ENCODE measurements at regions not wholly inside any gene's neighbourhood (a gene's known extent, or its start where the extent isn't known, plus 50 kb on each side); places are given as distances from the start of the nearest gene placed in this dataset.

- FAIRE-seq: no peak
- dilution Hi-C loops (cut with MboI; ENCODE audit: extremely low pct_ligation_motif_present, low sequenced_read_pairs): no loop called here
- CTCF ChIA-PET: interaction anchor here (1.3 kb wide), 1 partner anchor 10 kb away, joined by 5 read pairs; no protein-coding TSS in a partner anchor
These were observed 1180.8 kb upstream of the PABPC4L start for GRCh38 chr4:135382280-135382959.

More at GRCh38 chr4:135382280-135382959, 1180.8 kb upstream of the PABPC4L start:
- H3K4me1 ChIP-seq (ENCODE audit: control insufficient read depth, extremely low read depth, insufficient read depth, low read length): no peaks in the 10 kb centered on the region
- no peaks in the 10 kb centered on the region for H3K27me3 ChIP-seq (ENCODE audit: control insufficient read depth in 2 of 2, insufficient read depth in 2 of 2, low read length in 2 of 2)
- no peaks in the 10 kb centered on the region for H3K9me1 ChIP-seq (replicated peaks; ENCODE audit: control insufficient read depth, extremely low read depth, insufficient read depth, low read length)
- BruUV-seq (replicated peaks): no TSS peak
- H3K4me2 ChIP-seq (ENCODE audit: insufficient read depth, low read length): no peak overlapping the region
- no peaks in the 10 kb centered on the region for H3K9me3 ChIP-seq (replicated peaks; ENCODE audit: control insufficient read depth, insufficient read depth, low read length)
- H3K36me3 ChIP-seq (ENCODE audit: control insufficient read depth in 2 of 2, extremely low read depth in 1 of 2, insufficient read depth in 2 of 2, low read length in 2 of 2): no peaks in the 10 kb centered on the region
- no peak for DNase-seq (ENCODE audit: low read depth, low spot score)
- H4K20me1 ChIP-seq (replicated peaks; ENCODE audit: control insufficient read depth, extremely low read depth, insufficient read depth, low read length): no peaks in the 10 kb centered on the region
- H3K27ac ChIP-seq (ENCODE audit: insufficient read depth, low read depth, low read length): no peak overlapping the region
- H3K9ac ChIP-seq (replicated peaks; ENCODE audit: extremely low read depth, insufficient read depth, low read length): no peak overlapping the region
- intact Hi-C loops (cut with micrococcal nuclease): no loop called here
- H2AFZ ChIP-seq (ENCODE audit: low read depth, low read length): no peak overlapping the region
- POLR2A ChIA-PET: no interaction called here
- TF ChIP-seq POLR2AphosphoS5 (IDR thresholded peaks at IDR 0.05; ENCODE audit: insufficient read depth, low read depth, low read length) (no peak), CTCF (IDR thresholded peaks at IDR 0.05; ENCODE audit: extremely low read depth in 1 of 2, insufficient read depth in 1 of 2, low read depth in 1 of 2, low read length in 2 of 2) (no peak), EZH2 (IDR thresholded peaks at IDR 0.05; ENCODE audit: borderline replicate concordance, low read depth, low read length, severe bottlenecking) (no peak), MAX (IDR thresholded peaks at IDR 0.05; ENCODE audit: insufficient read depth, insufficient read length) (no peak), JUN (IDR thresholded peaks at IDR 0.05; ENCODE audit: borderline replicate concordance, insufficient read depth, insufficient read length, low read depth) (no peak), POLR2A (IDR thresholded peaks at IDR 0.05; ENCODE audit: low read depth, low read length) (no peak), GATA2 (IDR thresholded peaks at IDR 0.05; ENCODE audit: insufficient read depth, insufficient read length, low read depth, low read length) (no peak), FOS (IDR thresholded peaks at IDR 0.05; ENCODE audit: borderline replicate concordance, insufficient read depth, low read length) (no peak), MYC (IDR thresholded peaks at IDR 0.05; ENCODE audit: low read depth, low read length) (no peak)
- H3K4me3 ChIP-seq (replicated peaks in 1 of 3; ENCODE audit: insufficient read depth in 1 of 3, low read depth in 1 of 3, low read length in 3 of 3): no peak overlapping the region
- H3K79me2 ChIP-seq (ENCODE audit: control insufficient read depth, insufficient read depth, low read length): no peaks in the 10 kb centered on the region
